Hepatocyte (in vitro differentiated cells): ENCODE measurements at regions not wholly inside any gene's neighbourhood (a gene's known extent, or its start where the extent isn't known, plus 50 kb on each side); places are given as distances from the start of the nearest gene placed in this dataset.

Experiments used
- EZH2 ChIP-seq: fragments of 200-600 bp; sonication (generic); IDR thresholded peaks from 2 replicates; pipeline ENCODE4 v1.6.1; 2016; ENCODE audit warnings: antibody characterized with exemption, mild to moderate bottlenecking, borderline replicate concordance
- TF ChIP-seq, protein P1 (sequence below): fragments of 200-600 bp; sonication (generic); IDR thresholded peaks from 2 replicates; pipeline ENCODE4 v1.5.1; 2016; ENCODE audit warnings: antibody characterized with exemption, mild to moderate bottlenecking; ENCODE audit not compliant: poor library complexity

- TF ChIP-seq, protein P1, sequence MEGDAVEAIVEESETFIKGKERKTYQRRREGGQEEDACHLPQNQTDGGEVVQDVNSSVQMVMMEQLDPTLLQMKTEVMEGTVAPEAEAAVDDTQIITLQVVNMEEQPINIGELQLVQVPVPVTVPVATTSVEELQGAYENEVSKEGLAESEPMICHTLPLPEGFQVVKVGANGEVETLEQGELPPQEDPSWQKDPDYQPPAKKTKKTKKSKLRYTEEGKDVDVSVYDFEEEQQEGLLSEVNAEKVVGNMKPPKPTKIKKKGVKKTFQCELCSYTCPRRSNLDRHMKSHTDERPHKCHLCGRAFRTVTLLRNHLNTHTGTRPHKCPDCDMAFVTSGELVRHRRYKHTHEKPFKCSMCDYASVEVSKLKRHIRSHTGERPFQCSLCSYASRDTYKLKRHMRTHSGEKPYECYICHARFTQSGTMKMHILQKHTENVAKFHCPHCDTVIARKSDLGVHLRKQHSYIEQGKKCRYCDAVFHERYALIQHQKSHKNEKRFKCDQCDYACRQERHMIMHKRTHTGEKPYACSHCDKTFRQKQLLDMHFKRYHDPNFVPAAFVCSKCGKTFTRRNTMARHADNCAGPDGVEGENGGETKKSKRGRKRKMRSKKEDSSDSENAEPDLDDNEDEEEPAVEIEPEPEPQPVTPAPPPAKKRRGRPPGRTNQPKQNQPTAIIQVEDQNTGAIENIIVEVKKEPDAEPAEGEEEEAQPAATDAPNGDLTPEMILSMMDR, result no peak
- TF ChIP-seq EZH2, result no peak
Measured at GRCh38 chr3:124116906-124117305, 125.0 kb upstream of the ROPN1 start.
